Stomach (tissue), 4 donors: ENCODE measurements at regions not wholly inside any gene's neighbourhood (a gene's known extent, or its start where the extent isn't known, plus 50 kb on each side); places are given as distances from the start of the nearest gene placed in this dataset.

Source experiments
- CTCF ChIP-seq, 7 experiments: fragments of 450-650 bp in 4 of 7; fragments of 200-600 bp in 3 of 7; sonication (generic) in 3 of 7; IDR thresholded peaks; one replicate each; pipeline ENCODE4 v1.5.1; 2016 to 2019; ENCODE audit warnings: antibody characterized with exemption in 7 of 7, control low read depth in 2 of 7, mild to moderate bottlenecking in 1 of 7
- POLR2AphosphoS5 ChIP-seq, 3 donors: sonication (generic); formaldehyde crosslinking; IDR thresholded peaks; one replicate each; pipeline ENCODE4 v1.6.1; 2016; ENCODE audit warnings: antibody characterized with exemption in 3 of 3

GRCh38 chr6:126123226-126123625, 136.9 kb downstream of the TRMT11 start:
- no peak for TF ChIP-seq CTCF (IDR thresholded peaks at IDR 0.05)
- no peak for TF ChIP-seq POLR2AphosphoS5 (IDR thresholded peaks at IDR 0.05)
